Breast epithelium (tissue), 4 donors: ENCODE measurements at regions not wholly inside any gene's neighbourhood (a gene's known extent, or its start where the extent isn't known, plus 50 kb on each side); places are given as distances from the start of the nearest gene placed in this dataset.

Experiments
- DNase-seq, 2 donors: peaks; one replicate each; pipeline ENCODE4 v3.0.0-alpha.2; 2019; ENCODE audit warnings: low spot score in 2 of 2
- H3K27ac ChIP-seq, 2 donors: fragments of 200-600 bp; sonication (generic) in 1 of 2; one replicate each; pipeline ENCODE4 v1.5.1; 2016 to 2019; ENCODE audit warnings: mild to moderate bottlenecking in 1 of 2
- H3K27me3 ChIP-seq, 2 donors: fragments of 200-600 bp; sonication (generic) in 1 of 2; one replicate each; pipeline versions ENCODE4 v1.5.1 to v1.6.0; 2017 to 2019; ENCODE audit warnings: control low read depth in 1 of 2, mild to moderate bottlenecking in 1 of 2
- H3K36me3 ChIP-seq: fragments of 200-600 bp; one replicate; pipeline ENCODE4 v1.5.1; 2019
- H3K4me1 ChIP-seq, 2 donors: fragments of 200-600 bp; sonication (generic); one replicate each; pipeline ENCODE4 v1.5.1; 2016 to 2019; ENCODE audit warnings: control low read depth in 1 of 2
- H3K4me3 ChIP-seq, 3 donors: fragments of 200-600 bp; sonication (generic); 1 replicate in 2 of 3; 2 replicates in 1 of 3; pipeline ENCODE4 v1.5.1; 2016 to 2019; ENCODE audit warnings: mild to moderate bottlenecking in 3 of 3, moderate library complexity in 2 of 3
- H3K9me3 ChIP-seq, 2 donors: fragments of 200-600 bp; sonication (generic) in 1 of 2; one replicate each; pipeline ENCODE4 v1.5.1; 2016 to 2019; ENCODE audit warnings: control low read depth in 1 of 2
- POLR2A ChIP-seq: fragments of 450-650 bp; IDR thresholded peaks from one replicate; pipeline ENCODE4 v1.6.1; 2016; ENCODE audit warnings: antibody characterized with exemption, mild to moderate bottlenecking, moderate library complexity
- POLR2AphosphoS5 ChIP-seq, 3 donors: sonication (generic); formaldehyde crosslinking; IDR thresholded peaks; one replicate each; pipeline ENCODE4 v1.6.1; 2017; ENCODE audit warnings: antibody characterized with exemption in 3 of 3
- intact Hi-C: fragments of 100-400 bp; cut with DNase I; formaldehyde crosslinking; loops from one replicate; pipeline ENCODE4 v1.15.1; 2023; ENCODE audit warnings: low total_unique reads
- TF ChIP-seq, protein P1 (sequence below), 3 donors: fragments of 450-650 bp; IDR thresholded peaks; one replicate each; pipeline ENCODE4 v1.5.1; 2016 to 2017; ENCODE audit warnings: antibody characterized with exemption in 3 of 3, mild to moderate bottlenecking in 3 of 3, moderate library complexity in 3 of 3

DNA sequence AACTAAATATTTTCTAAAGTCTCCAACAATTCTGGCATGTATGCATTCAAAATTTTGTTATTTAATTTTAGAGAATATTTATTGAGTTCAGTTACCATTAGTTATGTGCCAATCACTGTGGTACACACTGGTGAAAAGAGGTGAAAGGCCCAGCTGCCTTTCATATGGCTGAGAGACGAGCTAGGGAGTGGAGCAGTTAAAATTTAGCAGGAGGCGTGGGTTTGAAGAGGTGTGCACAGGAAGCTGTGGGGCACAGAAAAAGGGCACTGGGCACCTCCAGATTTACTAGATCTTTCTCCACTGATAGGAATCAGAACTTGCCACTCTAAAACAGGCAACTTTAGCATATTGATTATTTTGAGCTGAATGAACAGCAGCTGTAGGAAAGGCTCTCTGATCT lies 347.1 kb downstream of the CD83 start:
- no peak for DNase-seq
- Histone ChIP-seq H3K4me3 (no peak overlapping the region), H3K4me1 (no peaks in the 10 kb centered on the region), H3K27me3 (no peaks in the 10 kb centered on the region), H3K9me3 (peaks cover 0 to 5% of the 10 kb centered on the region in 2 donors), H3K27ac (no peak overlapping the region), H3K36me3 (no peaks in the 10 kb centered on the region)
- intact Hi-C loops = loop anchor here (5.0 kb wide), 1 partner anchor 237 kb away; no protein-coding TSS in a partner anchor
- TF ChIP-seq POLR2A = no peak
- no peak for TF ChIP-seq POLR2AphosphoS5 (IDR thresholded peaks at IDR 0.05)
- TF ChIP-seq, protein P1, sequence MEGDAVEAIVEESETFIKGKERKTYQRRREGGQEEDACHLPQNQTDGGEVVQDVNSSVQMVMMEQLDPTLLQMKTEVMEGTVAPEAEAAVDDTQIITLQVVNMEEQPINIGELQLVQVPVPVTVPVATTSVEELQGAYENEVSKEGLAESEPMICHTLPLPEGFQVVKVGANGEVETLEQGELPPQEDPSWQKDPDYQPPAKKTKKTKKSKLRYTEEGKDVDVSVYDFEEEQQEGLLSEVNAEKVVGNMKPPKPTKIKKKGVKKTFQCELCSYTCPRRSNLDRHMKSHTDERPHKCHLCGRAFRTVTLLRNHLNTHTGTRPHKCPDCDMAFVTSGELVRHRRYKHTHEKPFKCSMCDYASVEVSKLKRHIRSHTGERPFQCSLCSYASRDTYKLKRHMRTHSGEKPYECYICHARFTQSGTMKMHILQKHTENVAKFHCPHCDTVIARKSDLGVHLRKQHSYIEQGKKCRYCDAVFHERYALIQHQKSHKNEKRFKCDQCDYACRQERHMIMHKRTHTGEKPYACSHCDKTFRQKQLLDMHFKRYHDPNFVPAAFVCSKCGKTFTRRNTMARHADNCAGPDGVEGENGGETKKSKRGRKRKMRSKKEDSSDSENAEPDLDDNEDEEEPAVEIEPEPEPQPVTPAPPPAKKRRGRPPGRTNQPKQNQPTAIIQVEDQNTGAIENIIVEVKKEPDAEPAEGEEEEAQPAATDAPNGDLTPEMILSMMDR (IDR thresholded peaks at IDR 0.05) = no peak

GRCh38 chr6:14466278-14466677 lies 348.7 kb downstream of the CD83 start:
- Histone ChIP-seq H3K9me3 (peaks cover 0 to 5% of the 10 kb centered on the region in 2 donors), H3K4me3 (no peak overlapping the region), H3K4me1 (no peaks in the 10 kb centered on the region), H3K27me3 (no peaks in the 10 kb centered on the region), H3K27ac (no peak overlapping the region), H3K36me3 (no peaks in the 10 kb centered on the region)
- intact Hi-C loops = loop anchor here (5.0 kb wide), 1 partner anchor 239 kb away; no protein-coding TSS in a partner anchor
- no peak for DNase-seq
- TF ChIP-seq POLR2AphosphoS5 (IDR thresholded peaks at IDR 0.05) = no peak
- TF ChIP-seq, protein P1 (IDR thresholded peaks at IDR 0.05) = no peak
- TF ChIP-seq POLR2A = no peak

DNA sequence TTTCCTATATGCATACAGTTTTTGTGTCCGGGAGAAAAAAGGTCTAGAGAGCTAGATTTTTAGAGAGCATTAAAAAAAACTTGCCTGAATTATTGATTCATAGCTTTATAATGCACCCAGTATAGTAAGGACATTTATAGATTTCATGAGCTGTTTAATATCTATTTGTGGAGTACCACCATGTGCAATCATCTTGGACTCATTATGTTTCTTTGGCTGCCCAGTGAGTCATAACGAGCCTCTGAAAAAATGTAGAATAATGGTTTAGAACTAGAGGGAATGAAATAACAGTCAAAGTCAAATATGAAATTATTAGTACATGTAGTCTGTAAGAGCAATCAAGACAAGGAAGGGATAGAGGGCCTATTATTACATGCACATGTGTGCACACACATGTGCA lies 350.0 kb downstream of the CD83 start:
- H3K9me3 ChIP-seq = peaks cover 0 to 5% of the 10 kb centered on the region in 2 donors
- intact Hi-C loops = loop anchor here (5.0 kb wide), 1 partner anchor 240 kb away; no protein-coding TSS in a partner anchor
- TF ChIP-seq POLR2AphosphoS5 (IDR thresholded peaks at IDR 0.05) (no peak), POLR2A (no peak)
- TF ChIP-seq, protein P1 (IDR thresholded peaks at IDR 0.05) = no peak
- no peaks in the 10 kb centered on the region for H3K36me3 ChIP-seq
- no peak for DNase-seq
- H3K4me1 ChIP-seq = no peaks in the 10 kb centered on the region
- H3K27me3 ChIP-seq = no peaks in the 10 kb centered on the region
- H3K4me3 ChIP-seq = no peak overlapping the region
- H3K27ac ChIP-seq = no peak overlapping the region

DNA sequence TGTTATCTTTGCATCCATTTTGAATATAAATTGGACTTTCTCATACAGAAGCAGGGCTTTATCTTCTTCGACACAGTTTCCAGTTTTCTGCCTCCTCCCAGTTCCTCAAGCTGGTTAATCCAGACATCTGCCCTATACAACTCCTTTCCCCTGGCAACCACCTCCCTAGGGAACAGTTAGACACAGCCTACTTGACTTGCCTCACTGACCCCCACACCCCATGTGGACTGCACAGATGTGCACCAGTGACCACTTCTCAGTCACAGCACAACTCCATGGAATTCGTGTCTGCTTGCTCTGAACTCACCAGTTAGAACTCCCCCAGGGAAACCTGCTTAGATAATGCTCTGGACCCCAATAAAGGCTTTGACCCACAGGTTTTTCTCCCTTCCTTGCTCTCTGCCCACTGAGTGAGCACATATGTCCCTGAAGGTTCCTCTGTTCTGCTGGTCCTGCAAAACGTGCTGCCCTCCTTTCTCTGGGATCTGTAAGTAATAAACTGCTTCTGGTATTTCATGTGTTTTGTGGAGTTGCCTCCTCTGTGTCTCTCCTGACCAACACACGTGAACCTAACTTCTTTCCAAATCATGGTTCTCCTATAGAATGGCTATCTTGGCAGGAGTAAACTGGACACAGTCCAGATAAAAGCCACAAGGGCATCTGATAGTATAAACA lies 351.2 kb downstream of the CD83 start:
- DNase-seq = no peak
- Histone ChIP-seq H3K4me1 (no peaks in the 10 kb centered on the region), H3K27me3 (no peaks in the 10 kb centered on the region), H3K4me3 (no peak overlapping the region), H3K27ac (no peak overlapping the region), H3K9me3 (peaks cover 0 to 5% of the 10 kb centered on the region in 2 donors), H3K36me3 (no peaks in the 10 kb centered on the region)
- intact Hi-C loops = loop anchor here (5.0 kb wide), 1 partner anchor 241 kb away; no protein-coding TSS in a partner anchor
- TF ChIP-seq, protein P1 (IDR thresholded peaks at IDR 0.05) = no peak
- TF ChIP-seq POLR2AphosphoS5 (IDR thresholded peaks at IDR 0.05) (no peak), POLR2A (no peak)

- Histone ChIP-seq H3K4me1 (no peaks in the 10 kb centered on the region), H3K27me3 (no peaks in the 10 kb centered on the region), H3K36me3 (no peaks in the 10 kb centered on the region), H3K9me3 (peaks cover 0 to 5% of the 10 kb centered on the region in 2 donors), H3K4me3 (no peak overlapping the region), H3K27ac (no peak overlapping the region)
- no peak for DNase-seq
- no peak for TF ChIP-seq POLR2AphosphoS5 (IDR thresholded peaks at IDR 0.05)
- TF ChIP-seq, protein P1 (IDR thresholded peaks at IDR 0.05) = no peak
- no peak for TF ChIP-seq POLR2A
- intact Hi-C loops = no loop called here
Observed at GRCh38 chr6:14470101-14470500, 352.5 kb downstream of the CD83 start.
